Thyroid gland (tissue), 4 donors: ENCODE measurements at regions not wholly inside any gene's neighbourhood (a gene's known extent, or its start where the extent isn't known, plus 50 kb on each side); places are given as distances from the start of the nearest gene placed in this dataset.

Experiments
- POLR2A ChIP-seq, 2 donors: fragments of 450-650 bp; IDR thresholded peaks; one replicate each; pipeline ENCODE4 v1.6.1; 2017; ENCODE audit warnings: antibody characterized with exemption in 2 of 2, mild to moderate bottlenecking in 2 of 2, moderate library complexity in 1 of 2
- TF ChIP-seq, protein P1 (sequence below), 6 experiments: fragments of 200-600 bp in 3 of 6; fragments of 450-650 bp in 3 of 6; sonication (generic) in 3 of 6; IDR thresholded peaks; one replicate each; pipeline ENCODE4 v1.5.1; 2016 to 2019; ENCODE audit warnings: antibody characterized with exemption in 6 of 6, mild to moderate bottlenecking in 2 of 6, inconsistent platforms in 1 of 6, moderate library complexity in 1 of 6

DNA sequence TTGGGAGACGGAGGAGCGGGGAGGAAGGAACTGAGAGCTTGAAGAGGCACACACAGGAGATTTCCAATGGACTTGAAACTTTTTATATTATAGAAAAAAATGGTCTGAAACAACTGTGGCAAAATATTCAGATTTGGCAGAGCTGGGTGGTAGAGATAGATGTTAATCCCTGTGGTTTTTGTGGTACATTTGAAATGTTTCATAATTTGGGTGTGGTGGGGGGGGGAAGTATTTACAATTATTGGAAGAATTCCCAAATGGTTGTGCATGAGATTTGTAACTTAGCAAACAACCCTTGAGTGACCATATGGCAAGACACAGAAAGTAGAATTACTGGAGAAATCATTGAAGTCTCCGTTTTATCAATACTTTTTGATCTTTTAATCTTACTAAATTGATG, 588.8 kb upstream of the PSMD7 start:
- TF ChIP-seq, protein P1, sequence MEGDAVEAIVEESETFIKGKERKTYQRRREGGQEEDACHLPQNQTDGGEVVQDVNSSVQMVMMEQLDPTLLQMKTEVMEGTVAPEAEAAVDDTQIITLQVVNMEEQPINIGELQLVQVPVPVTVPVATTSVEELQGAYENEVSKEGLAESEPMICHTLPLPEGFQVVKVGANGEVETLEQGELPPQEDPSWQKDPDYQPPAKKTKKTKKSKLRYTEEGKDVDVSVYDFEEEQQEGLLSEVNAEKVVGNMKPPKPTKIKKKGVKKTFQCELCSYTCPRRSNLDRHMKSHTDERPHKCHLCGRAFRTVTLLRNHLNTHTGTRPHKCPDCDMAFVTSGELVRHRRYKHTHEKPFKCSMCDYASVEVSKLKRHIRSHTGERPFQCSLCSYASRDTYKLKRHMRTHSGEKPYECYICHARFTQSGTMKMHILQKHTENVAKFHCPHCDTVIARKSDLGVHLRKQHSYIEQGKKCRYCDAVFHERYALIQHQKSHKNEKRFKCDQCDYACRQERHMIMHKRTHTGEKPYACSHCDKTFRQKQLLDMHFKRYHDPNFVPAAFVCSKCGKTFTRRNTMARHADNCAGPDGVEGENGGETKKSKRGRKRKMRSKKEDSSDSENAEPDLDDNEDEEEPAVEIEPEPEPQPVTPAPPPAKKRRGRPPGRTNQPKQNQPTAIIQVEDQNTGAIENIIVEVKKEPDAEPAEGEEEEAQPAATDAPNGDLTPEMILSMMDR (IDR thresholded peaks at IDR 0.05), result no peak
- no peak for TF ChIP-seq POLR2A (IDR thresholded peaks at IDR 0.05)
